OCI-LY7 (cell line): ENCODE measurements at regions not wholly inside any gene's neighbourhood (a gene's known extent, or its start where the extent isn't known, plus 50 kb on each side); places are given as distances from the start of the nearest gene placed in this dataset.

Experiments used
- BruUV-seq: library from RNA; stranded (reverse); fragments of 400-500 nt; replicated peaks from 2 replicates; lab custom pipeline; 2021; lab: Mats Ljungman, UMichigan
- CTCF ChIA-PET: fragments of 300-600 bp; sonication (Branson Sonifier 250); formaldehyde crosslinking; loops from one replicate; lab custom pipeline; 2022; ENCODE audit warnings: antibody characterized with exemption; ENCODE audit not compliant: unreplicated experiment; lab: Charles Lee
- POLR2A ChIA-PET: fragments of 300-600 bp; sonication (Branson Sonifier 250); formaldehyde crosslinking; loops from one replicate; lab custom pipeline; 2022; ENCODE audit warnings: antibody characterized with exemption; lab: Charles Lee
- DNase-seq: peaks from one replicate; pipeline ENCODE4 v3.0.0-alpha.2; 2015; ENCODE audit warnings: low spot score
- H2AFZ ChIP-seq: fragments of 200-600 bp; sonication (generic), shearing (Covaris generic); 2 replicates; pipeline ENCODE4 v1.6.1; 2014; ENCODE audit warnings: mild to moderate bottlenecking, antibody characterized with exemption, low read length, moderate library complexity
- H3K27ac ChIP-seq: fragments of 200-600 bp; sonication (generic); 2 replicates; pipeline ENCODE4 v1.5.1; 2014; ENCODE audit warnings: mixed run types, low read depth, mild to moderate bottlenecking, moderate library complexity, low read length, inconsistent platforms; ENCODE audit not compliant: poor library complexity, severe bottlenecking
- H3K36me3 ChIP-seq: fragments of 200-600 bp; sonication (generic); 2 replicates; pipeline ENCODE4 v1.6.1; 2014; ENCODE audit warnings: mild to moderate bottlenecking, antibody characterized with exemption, low read length, moderate library complexity, mixed read lengths; ENCODE audit not compliant: insufficient read depth
- H3K4me1 ChIP-seq: fragments of 200-600 bp; sonication (generic); 2 replicates; pipeline ENCODE4 v1.5.1; 2014; ENCODE audit warnings: mild to moderate bottlenecking, low read length; ENCODE audit not compliant: insufficient read depth, poor library complexity, severe bottlenecking
- H3K4me2 ChIP-seq: fragments of 200-600 bp; sonication (generic); 2 replicates; pipeline ENCODE4 v1.6.1; 2014; ENCODE audit warnings: mild to moderate bottlenecking, low read length
- H3K4me3 ChIP-seq: fragments of 200-600 bp; sonication (generic); 2 replicates; pipeline ENCODE4 v1.5.1; 2014; ENCODE audit warnings: mild to moderate bottlenecking, low read depth, low read length; ENCODE audit not compliant: poor library complexity, severe bottlenecking
- H3K79me2 ChIP-seq: fragments of 200-600 bp; sonication (generic); 2 replicates; pipeline ENCODE4 v1.6.1; 2016; ENCODE audit warnings: low read depth, mild to moderate bottlenecking, low read length, moderate library complexity, mixed read lengths; ENCODE audit not compliant: insufficient read depth
- H3K9me2 ChIP-seq: fragments of 200-600 bp; sonication (generic); 2 replicates; pipeline ENCODE4 v1.6.1; 2016; ENCODE audit warnings: mild to moderate bottlenecking, low read length, mixed read lengths; ENCODE audit not compliant: insufficient read depth
- H3K9me3 ChIP-seq: fragments of 200-600 bp; sonication (generic); 2 replicates; pipeline ENCODE4 v1.6.1; 2014; ENCODE audit warnings: mild to moderate bottlenecking, mixed run types, low read length, mixed read lengths
- H4K20me1 ChIP-seq: fragments of 200-600 bp; sonication (generic); 2 replicates; pipeline ENCODE4 v1.6.1; 2014; ENCODE audit warnings: mild to moderate bottlenecking, antibody characterized with exemption, low read length, moderate library complexity, mixed read lengths; ENCODE audit not compliant: insufficient read depth
- CTCF ChIP-seq: fragments of 200-600 bp; sonication (generic); conservative IDR thresholded peaks from 2 replicates; pipeline ENCODE4 v1.5.1; 2014; ENCODE audit warnings: mild to moderate bottlenecking, antibody characterized with exemption, low read length, moderate library complexity, mixed read lengths
- EZH2phosphoT487 ChIP-seq: fragments of 200-600 bp; sonication (generic); IDR thresholded peaks from 2 replicates; pipeline ENCODE4 v1.6.1; 2018; ENCODE audit warnings: low read depth, borderline replicate concordance, mild to moderate bottlenecking, mixed run types, antibody characterized with exemption, low read length, moderate library complexity, mixed read lengths
- intact Hi-C: fragments of 100-400 bp; cut with micrococcal nuclease; formaldehyde crosslinking; loops from one replicate; pipeline ENCODE4 v1.10.0; 2022; ENCODE audit not compliant: unreplicated experiment

- ChIA-PET CTCF (no interaction called here), POLR2A (no interaction called here)
- intact Hi-C loops, result no loop called here
- H3K9me3 ChIP-seq, result no peaks in the 10 kb centered on the region
- no peaks in the 10 kb centered on the region for H3K79me2 ChIP-seq
- H3K4me3 ChIP-seq, result no peak overlapping the region
- H3K4me1 ChIP-seq, result no peaks in the 10 kb centered on the region
- H3K9me2 ChIP-seq, result no peaks in the 10 kb centered on the region
- no peak for DNase-seq
- H4K20me1 ChIP-seq, result no peaks in the 10 kb centered on the region
- no peak overlapping the region for H3K4me2 ChIP-seq
- H3K36me3 ChIP-seq, result no peaks in the 10 kb centered on the region
- no peak overlapping the region for H2AFZ ChIP-seq
- BruUV-seq, result no TSS peak
- no peak overlapping the region for H3K27ac ChIP-seq
- TF ChIP-seq EZH2phosphoT487, result no peak
- no peak for TF ChIP-seq CTCF
These were observed 89.9 kb downstream of the CTTN start for GRCh38 chr11:70488171-70488703.

DNA sequence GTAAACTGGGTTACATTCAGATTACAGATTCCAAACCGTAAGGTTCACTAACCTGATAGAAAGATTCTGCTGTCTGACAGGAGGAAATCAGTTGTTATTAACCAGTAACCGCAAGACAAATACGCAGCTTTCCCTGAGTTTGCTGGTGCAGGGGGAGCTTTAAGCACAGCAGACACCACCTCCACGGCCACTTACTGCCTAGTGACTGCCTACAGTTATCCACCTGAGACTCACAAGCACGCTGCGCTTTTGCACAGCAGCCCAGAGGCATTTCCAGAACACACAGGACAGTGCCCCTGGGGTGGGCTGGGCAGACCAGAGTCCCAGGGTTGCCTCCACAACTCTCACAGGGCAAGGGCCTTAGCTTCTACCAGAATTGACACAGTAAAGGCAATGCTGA lies 90.9 kb downstream of the CTTN start:
- H3K4me3 ChIP-seq, result no peak overlapping the region
- POLR2A ChIA-PET, result no interaction called here

More for the DNA sequence above, 90.9 kb downstream of the CTTN start:
- Histone ChIP-seq H2AFZ (no peak overlapping the region), H3K4me1 (no peaks in the 10 kb centered on the region), H3K9me2 (no peaks in the 10 kb centered on the region), H3K9me3 (no peaks in the 10 kb centered on the region), H3K27ac (no peak overlapping the region), H4K20me1 (no peaks in the 10 kb centered on the region), H3K36me3 (no peaks in the 10 kb centered on the region), H3K79me2 (no peaks in the 10 kb centered on the region), H3K4me2 (no peak overlapping the region)
- BruUV-seq, result no TSS peak
- no peak for TF ChIP-seq CTCF
- intact Hi-C loops, result no loop called here
- CTCF ChIA-PET, result no interaction called here
- DNase-seq, result no peak
